ENCODE measurements at regions not wholly inside any gene's neighbourhood (a gene's known extent, or its start where the extent isn't known, plus 50 kb on each side); places are given as distances from the start of the nearest gene placed in this dataset.
A peak's percentile ranks its signal among the peaks of the same experiment; 100 is the strongest.
"Not testable (repeated sequence)": the region's sequence is repeated elsewhere in the genome, so short reads cannot be mapped to it uniquely, and the experiment has no call there.

DNA sequence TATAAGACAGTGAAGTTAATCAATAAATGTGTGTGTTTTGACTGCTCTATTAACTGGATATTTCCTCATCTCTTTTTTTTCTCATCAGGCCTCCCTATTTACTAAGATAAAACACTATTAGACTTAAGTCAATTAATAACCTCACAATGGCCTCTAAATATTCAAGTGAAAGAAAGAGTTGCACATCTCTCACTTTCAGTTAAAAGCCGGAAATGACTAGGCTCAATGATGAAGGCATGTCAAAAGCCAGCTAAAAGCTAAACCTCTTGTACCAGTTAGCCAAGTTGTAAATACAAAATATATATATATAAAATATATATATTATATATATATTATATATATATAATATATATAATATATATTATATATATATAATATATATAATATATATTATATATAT lies 127.0 kb upstream of the MEOX2 start:
- no peak for DNase-seq (ENCODE audit: low spot score)

DNA sequence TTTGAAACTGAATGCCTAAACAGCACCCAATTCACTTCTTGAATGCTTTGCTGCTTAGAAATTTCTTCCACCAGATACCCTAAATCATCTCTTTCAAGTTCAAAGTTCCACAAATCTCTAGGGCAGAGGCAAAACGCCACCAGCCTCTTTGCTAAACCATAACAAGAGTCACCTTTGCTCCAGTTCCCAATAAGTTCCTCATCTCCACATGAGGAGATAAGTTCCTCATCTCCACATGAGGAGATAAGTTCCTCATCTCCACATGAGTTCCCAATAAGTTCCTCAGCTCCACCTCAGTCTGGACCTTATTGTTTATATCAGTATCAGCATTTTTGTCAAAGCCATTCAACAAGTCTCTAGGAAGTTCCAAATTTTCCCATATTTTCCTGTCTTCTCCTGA lies 123.9 kb upstream of the MEOX2 start:
- DNase-seq (ENCODE audit: low spot score): not testable (repeated sequence)

DNA sequence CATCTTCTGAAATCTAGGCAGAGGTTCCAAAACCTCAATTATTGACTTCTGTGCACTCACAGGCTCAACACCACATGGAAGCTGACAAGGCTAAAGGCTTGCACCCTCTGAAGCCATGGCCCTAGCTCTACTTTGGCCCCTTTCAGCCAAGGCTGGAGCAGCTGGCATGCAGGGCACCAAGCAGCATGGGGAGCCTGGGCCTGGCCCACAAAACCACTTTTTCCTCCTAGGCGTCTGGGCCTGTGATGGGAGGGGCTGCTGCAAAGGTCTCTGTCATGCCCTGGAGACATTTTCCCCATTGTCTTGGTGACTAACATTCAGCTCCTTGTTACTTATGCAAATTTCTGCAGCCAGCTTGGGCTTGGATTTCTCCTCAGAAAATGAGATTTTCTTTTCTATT lies 123.5 kb upstream of the MEOX2 start:
- DNase-seq (ENCODE audit: low spot score): not testable (repeated sequence)

DNA sequence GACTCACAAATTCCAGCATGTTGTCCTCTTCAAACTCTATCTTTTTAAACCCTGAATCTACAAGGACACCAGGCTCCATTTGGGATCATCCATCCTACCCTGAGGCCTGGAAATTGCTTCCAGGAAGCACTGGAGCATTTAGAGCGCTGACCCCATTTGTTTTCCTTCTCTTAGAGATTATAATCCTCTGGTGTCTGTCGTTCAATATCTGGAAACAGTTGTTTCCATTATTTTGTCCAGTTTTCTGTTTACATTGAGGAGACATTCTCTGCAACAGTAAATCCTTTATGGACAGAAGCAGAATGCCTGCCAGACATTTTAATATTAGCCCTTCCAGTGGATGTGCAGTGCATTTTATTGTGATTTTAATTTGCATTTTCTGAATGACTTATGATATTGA lies 119.4 kb upstream of the MEOX2 start:
- DNase-seq (ENCODE audit: low spot score): no peak

DNA sequence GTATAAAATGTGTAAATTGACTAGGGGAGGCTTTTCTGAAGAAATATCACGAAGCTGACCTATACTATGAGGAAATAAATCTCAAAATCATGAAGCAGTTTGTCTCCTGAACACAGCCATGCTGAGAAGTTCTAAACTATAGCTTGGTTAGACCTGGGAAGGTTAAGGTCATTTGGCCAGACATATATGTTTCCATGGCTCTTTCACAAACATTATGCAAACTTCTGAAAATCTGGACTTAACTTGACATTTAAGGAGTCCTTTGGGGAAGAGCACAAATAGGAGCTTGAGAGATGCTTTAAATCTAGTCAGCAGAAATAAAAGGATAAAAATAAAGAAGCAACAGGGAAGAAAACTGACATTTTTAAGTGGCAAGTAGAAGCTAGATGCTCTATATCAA lies 115.9 kb upstream of the MEOX2 start:
- DNase-seq (ENCODE audit: low spot score): no peak

GRCh38 chr7:15801551-15801950 lies 115.1 kb upstream of the MEOX2 start:
- DNase-seq (ENCODE audit: low spot score): no peak

GRCh38 chr7:15801041-15801440 lies 114.6 kb upstream of the MEOX2 start:
- no peak for DNase-seq (ENCODE audit: low spot score)

GRCh38 chr7:15798081-15798480 lies 111.6 kb upstream of the MEOX2 start:
- DNase-seq (ENCODE audit: low spot score): no peak

- DNase-seq (ENCODE audit: low spot score): no peak
These were observed 108.9 kb upstream of the MEOX2 start for GRCh38 chr7:15795393-15795792.

DNA sequence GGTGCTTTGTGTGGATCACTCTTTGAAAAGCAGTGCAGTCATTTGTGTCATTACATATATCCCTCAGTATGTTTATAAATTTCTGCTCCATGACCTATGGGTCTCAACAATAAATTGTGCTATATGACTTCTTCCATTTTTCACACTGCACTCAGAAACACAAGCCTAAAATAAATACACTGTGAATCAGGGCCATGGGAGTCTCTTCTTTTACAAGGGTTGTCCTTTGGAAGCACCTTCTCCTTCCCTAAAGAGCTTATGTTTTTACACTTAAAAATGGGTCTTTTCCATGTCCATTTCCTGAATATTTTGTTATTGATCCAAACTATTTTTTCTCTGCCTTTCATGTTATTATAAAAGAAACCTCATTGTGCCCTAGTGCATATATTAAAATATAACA lies 108.3 kb upstream of the MEOX2 start:
- DNase-seq (ENCODE audit: low spot score): no peak

DNA sequence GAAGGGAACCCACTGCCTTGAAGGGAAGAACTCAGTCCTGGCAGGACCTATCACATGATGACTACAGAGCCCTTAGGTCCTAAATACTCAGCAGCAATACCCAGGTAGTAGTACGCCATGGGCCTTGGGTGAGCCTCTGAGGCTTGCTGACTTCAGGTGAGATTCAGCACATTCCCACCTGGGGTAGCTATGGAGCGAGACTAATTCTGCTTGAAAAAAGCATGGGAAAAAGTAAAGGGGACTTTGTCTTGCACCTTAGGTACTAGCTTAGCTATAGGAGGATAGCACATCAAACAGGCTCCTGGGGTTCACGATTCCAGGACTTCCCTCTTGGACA lies 98.2 kb upstream of the MEOX2 start:
- DNase-seq (ENCODE audit: low spot score): no peak

DNA sequence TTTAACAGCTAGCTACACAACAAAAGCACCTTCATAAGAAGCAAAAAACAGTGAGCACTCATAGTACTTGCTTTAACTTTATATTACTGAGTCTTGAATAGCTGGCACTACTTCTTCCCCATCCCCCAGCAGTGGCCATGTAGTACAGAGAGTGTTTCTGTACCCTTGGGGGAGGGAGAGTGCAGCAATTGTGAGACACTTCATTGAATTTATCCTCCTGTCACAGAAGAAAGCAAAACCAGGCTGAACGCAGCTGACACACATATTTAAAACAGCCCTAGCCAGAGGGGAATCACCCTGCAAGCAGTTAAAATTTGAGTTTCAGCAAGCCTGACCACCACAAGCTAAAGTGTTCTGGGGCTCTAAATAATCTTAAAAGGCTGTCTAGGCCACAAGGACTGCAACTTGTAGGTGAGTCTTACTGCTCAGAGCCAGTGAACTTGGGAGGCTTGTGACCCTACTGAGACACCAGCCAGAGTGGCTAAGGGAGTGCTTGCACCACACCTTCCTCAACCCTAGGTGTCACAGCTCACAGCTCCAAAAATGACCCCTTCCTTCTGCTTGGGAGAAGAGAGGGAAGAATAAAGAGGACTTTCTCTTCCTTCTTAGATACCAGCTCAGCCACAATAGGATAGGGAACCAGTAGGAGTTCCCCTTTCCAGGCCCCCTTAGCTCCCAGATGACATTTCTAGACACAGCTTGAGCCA lies 97.7 kb upstream of the MEOX2 start:
- peak; percentile 40 for DNase-seq (ENCODE audit: low spot score)

DNA sequence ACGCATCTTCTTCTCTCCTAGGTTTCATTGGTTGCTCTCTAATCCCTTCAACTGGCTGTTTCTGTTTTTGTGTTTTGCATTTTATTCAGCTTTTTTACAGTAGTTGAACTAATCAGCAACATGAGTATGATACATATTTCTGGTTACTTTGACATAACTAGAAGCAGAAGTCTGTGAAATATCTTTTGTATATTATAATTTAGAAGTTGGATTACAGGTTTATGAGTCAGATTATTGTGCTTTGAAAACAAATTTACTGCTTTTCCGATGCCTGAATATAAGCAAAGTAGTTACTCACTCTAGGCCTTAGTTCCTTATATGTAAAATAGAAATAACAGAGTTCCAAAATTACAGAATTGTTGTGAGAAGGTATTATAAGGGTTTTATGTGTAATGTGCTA lies 96.2 kb upstream of the MEOX2 start:
- DNase-seq (ENCODE audit: low spot score): no peak

DNA sequence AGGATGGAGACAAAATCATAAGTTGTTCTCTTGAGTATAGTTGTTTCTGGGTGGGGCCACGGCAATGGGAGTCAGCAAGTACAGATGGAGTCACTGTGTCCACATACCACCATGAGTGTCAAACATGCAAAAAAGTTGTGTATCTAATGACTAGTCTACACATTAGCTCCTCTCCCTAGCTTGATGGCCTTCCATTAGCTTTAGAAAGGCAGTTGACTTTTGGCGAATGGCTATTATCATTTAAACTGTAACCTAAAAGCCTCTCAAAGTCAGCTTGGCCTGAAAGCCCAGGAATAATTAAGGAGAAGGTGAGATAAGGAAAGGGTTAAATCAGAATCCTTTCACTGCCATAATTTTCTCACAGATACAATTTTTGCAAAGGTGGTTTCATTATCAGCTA lies 95.5 kb upstream of the MEOX2 start:
- DNase-seq (ENCODE audit: low spot score): no peak

- DNase-seq (ENCODE audit: low spot score): no peak
These were observed 93.8 kb upstream of the MEOX2 start for GRCh38 chr7:15780271-15780670.

- DNase-seq (ENCODE audit: low spot score): peak; percentile 46
These were observed 91.7 kb upstream of the MEOX2 start for GRCh38 chr7:15778191-15778590.

DNA sequence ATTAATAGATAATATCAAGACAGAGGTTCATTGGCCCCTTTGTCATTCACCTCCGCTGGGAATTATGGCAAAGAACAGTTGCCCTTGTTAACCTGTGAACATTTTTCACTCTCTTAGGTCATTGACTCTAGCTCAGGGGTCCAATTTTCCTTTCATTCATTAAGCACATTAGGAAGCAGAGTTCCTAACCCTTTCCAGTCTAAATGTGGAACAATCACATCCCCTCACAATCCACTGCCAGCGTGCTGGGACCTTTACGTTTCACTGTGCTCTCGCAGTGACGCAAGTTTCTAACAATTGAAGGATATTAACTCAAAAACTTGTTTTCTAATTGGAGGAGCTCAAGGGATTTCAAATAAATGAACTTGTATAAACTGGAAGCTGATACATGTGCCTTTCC lies 79.3 kb upstream of the MEOX2 start:
- DNase-seq (ENCODE audit: low spot score): no peak

DNA sequence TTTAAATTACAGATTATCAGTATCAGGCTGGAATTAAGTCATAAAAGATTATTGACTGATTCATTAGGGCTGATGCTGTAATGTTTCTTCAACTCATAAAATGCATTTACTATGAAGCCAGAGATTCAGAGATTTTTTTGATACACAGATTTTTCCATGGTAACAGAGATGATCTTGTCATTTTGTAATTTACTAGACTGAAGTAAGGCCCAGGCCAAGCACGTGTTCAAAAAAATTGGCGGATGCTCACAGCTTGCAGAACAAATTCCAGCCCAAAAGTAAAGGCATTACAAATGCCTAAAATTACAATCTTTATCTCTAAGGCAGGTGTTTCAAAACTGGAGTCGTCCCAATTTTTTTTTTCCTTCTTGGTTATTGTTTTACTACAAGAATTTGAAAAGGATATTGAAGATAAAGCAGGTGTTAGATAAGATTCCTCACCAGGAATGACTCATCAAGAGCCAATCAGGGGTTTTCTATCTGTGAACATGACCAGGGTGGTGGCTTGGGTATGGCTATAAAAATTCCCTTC lies 78.4 kb upstream of the MEOX2 start:
- no peak for DNase-seq (ENCODE audit: low spot score)

GRCh38 chr7:15764010-15764409 lies 77.5 kb upstream of the MEOX2 start:
- no peak for DNase-seq (ENCODE audit: low spot score)

DNA sequence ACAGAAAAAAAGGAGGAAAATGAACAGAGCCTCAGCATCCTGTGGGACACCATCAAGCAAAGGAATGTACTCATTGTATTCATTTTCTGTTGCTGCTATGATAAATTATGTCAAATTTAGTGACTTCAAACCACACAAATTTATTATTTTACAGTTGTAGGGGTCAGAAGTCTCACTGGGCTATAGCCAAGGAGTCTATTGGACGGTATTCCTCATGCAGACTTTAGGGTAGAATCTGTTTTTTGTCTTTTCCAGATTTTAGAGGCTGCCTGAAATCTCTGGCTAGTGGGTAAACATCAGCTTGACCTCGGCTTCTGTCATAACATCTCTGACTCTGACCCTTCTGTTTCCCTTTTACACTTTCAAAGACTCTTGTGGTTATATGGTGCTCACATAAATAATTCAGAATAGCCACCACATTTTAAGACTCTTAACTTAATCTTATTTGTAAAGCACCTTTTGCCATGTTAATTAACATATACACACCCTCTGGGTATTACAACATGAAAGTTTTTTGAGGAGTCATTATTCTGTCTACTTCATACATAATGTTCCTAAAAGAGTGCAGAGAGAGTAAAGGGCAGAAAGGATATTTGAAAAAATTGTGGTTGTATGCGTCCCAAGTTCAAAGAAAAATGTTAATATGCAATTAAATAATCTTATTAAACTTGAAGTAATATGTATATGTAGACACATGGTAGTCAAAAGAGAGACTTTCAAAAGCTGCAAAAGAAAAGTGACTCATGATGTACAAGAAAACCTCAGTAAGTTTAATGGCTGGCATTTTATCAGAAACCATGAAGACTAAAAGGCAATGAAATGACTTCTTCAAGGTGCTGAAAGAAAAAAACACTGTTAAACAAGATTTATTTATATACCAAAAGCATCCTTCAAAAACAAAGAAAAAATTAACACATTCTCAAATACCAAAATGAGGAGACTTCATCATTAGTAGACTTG lies 70.8 kb upstream of the MEOX2 start:
- no peak for DNase-seq (ENCODE audit: low spot score)

DNA sequence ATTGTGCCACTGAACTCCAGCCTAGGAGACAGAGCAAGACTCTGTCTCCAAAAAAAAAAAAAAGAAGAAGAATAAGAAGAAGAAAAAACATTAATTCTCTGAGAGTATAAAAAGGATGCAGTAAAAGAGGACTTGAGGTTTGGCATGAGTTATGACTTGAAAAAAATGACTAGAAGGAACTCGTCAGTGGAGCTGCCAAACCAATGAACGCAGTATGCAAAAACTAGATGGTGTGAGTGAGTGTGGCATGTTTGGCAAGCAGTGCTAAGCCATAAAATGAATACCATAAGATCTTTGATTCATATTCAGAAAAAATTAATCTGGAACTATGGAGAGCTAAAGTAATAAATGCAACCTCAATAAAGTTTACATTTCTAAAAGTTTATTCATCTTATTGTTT lies 68.6 kb upstream of the MEOX2 start:
- no peak for DNase-seq (ENCODE audit: low spot score)

DNA sequence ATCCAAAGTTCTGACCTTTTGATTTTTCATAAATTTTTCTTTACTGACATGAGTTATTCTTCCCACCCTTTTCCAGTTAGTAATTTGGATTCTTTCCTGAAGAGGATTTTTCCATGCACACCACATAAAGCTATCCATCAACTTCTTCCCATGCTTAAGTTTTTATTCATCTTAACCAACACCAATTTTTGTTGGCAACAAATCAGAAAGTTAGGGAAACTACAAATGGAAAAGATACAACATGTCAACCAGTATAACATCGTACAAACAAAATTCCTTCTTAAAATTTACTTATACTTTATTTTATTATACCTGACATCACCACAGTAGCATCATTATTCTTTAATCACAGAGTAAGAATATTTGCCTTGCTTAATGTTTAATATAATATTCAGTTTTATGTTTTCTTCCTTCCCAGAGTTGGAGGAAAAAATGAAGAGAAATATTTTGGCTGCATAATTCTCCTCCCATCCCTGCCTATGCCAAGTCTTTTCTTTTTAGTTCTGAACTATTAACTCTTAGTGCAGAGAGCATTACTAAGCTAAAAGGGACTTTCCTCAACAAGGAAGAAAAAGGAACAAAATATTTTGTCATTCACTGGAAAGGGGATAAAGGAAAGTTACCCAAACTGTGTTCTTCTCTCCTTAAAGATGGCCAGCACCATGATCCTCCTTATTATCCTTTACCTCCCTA lies 67.5 kb upstream of the MEOX2 start:
- no peak for DNase-seq (ENCODE audit: low spot score)

GRCh38 chr7:15752377-15752776 lies 65.9 kb upstream of the MEOX2 start:
- DNase-seq (ENCODE audit: low spot score): no peak
